Glutamatergic neuron (in vitro differentiated cells): ENCODE measurements at regions not wholly inside any gene's neighbourhood (a gene's known extent, or its start where the extent isn't known, plus 50 kb on each side); places are given as distances from the start of the nearest gene placed in this dataset.

Experiments used
- DNase-seq: peaks from one replicate; pipeline ENCODE4 v3.0.0; 2022
- H3K27ac Mint-ChIP-seq: one replicate; pipeline ENCODE4 v1.8.0; 2020; ENCODE audit warnings: mild to moderate bottlenecking, mixed read lengths, inconsistent platforms; ENCODE audit not compliant: unreplicated experiment
- H3K27me3 Mint-ChIP-seq: one replicate; pipeline ENCODE4 v1.8.0; 2020; ENCODE audit warnings: mild to moderate bottlenecking, moderate library complexity, mixed read lengths, inconsistent platforms; ENCODE audit not compliant: unreplicated experiment
- H3K36me3 Mint-ChIP-seq: one replicate; pipeline ENCODE4 v1.8.0; 2020; ENCODE audit warnings: mild to moderate bottlenecking, mixed read lengths, inconsistent platforms; ENCODE audit not compliant: unreplicated experiment
- H3K4me1 Mint-ChIP-seq: one replicate; pipeline ENCODE4 v1.8.0; 2020; ENCODE audit warnings: mild to moderate bottlenecking, low read depth, mixed read lengths, inconsistent platforms; ENCODE audit not compliant: unreplicated experiment
- H3K4me3 Mint-ChIP-seq: one replicate; pipeline ENCODE4 v1.8.0; 2020; ENCODE audit warnings: mild to moderate bottlenecking, mixed read lengths, inconsistent platforms; ENCODE audit not compliant: unreplicated experiment
- H3K9me3 Mint-ChIP-seq: one replicate; pipeline ENCODE4 v1.8.0; 2020; ENCODE audit warnings: mild to moderate bottlenecking, moderate library complexity, mixed read lengths, inconsistent platforms; ENCODE audit not compliant: unreplicated experiment
- TF ChIP-seq, protein P1 (sequence below): fragments of 200-600 bp; sonication (generic); IDR thresholded peaks from one replicate; pipeline ENCODE4 v1.5.0; 2021; ENCODE audit not compliant: partially characterized antibody, unreplicated experiment

DNA sequence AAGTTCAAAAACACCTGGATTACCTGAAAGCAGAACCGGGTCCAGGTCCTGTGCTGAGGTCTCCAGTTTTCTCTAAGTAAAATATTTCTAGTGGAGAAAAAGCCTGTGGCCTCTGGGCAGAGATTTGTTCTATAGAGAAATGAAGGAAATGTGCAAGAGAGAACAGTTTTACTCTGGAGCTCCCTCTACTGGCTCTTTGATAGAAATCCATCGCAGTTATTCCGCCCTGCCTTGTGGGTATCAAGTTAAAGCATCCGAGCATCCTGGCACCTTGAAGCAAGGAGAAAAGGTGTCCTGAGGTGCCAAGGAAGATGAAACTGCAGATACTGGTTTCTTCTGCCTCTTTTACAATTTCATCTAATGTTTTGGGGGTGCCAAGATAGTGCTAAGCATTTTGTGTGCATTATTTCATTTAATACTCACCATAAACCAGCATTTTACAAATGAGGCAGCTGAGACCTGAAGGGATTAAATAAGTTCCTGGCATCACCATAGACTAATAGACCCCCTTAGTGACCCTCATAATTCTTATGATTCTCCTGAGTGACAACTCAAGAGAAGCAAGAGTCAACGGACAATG is 113.1 kb upstream of the HSD17B12 start:
- Mint-ChIP-seq H3K4me3 (no peak overlapping the region), H3K27ac (no peak overlapping the region), H3K36me3 (no peaks in the 10 kb centered on the region), H3K9me3 (no peaks in the 10 kb centered on the region), H3K27me3 (peaks cover 3% of the 10 kb centered on the region), H3K4me1 (no peaks in the 10 kb centered on the region)
- TF ChIP-seq, protein P1, sequence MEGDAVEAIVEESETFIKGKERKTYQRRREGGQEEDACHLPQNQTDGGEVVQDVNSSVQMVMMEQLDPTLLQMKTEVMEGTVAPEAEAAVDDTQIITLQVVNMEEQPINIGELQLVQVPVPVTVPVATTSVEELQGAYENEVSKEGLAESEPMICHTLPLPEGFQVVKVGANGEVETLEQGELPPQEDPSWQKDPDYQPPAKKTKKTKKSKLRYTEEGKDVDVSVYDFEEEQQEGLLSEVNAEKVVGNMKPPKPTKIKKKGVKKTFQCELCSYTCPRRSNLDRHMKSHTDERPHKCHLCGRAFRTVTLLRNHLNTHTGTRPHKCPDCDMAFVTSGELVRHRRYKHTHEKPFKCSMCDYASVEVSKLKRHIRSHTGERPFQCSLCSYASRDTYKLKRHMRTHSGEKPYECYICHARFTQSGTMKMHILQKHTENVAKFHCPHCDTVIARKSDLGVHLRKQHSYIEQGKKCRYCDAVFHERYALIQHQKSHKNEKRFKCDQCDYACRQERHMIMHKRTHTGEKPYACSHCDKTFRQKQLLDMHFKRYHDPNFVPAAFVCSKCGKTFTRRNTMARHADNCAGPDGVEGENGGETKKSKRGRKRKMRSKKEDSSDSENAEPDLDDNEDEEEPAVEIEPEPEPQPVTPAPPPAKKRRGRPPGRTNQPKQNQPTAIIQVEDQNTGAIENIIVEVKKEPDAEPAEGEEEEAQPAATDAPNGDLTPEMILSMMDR, result peak; percentile 78
- DNase-seq, result no peak

DNA sequence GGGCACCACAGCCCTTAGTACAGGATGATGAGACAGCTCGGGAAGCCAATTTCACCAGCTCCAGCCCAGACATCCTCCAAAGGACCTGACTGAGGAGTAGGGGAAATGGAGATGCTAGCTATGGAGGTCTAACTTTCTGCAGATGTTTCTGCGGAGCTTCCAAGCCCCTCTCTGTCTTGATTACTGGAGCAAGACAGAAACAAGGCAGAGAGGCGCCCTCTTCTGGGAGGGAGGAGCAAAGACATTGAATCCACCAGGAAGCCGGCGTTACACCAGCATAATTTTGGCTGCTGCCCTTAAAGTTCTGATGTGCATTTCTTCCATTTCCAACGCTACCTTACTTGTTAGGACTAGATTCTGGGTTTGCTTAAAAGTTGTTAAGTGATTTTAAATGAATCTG is 107.3 kb upstream of the HSD17B12 start:
- no peak overlapping the region for H3K27ac Mint-ChIP-seq
- TF ChIP-seq, protein P1, result peak; percentile 66
- peaks cover 17% of the 10 kb centered on the region for H3K4me1 Mint-ChIP-seq
- H3K4me3 Mint-ChIP-seq, result no peak overlapping the region
- DNase-seq, result peak; percentile 64
- H3K36me3 Mint-ChIP-seq, result no peaks in the 10 kb centered on the region
- peaks cover 20% of the 10 kb centered on the region for H3K9me3 Mint-ChIP-seq
- H3K27me3 Mint-ChIP-seq, result peaks cover 16% of the 10 kb centered on the region

DNA sequence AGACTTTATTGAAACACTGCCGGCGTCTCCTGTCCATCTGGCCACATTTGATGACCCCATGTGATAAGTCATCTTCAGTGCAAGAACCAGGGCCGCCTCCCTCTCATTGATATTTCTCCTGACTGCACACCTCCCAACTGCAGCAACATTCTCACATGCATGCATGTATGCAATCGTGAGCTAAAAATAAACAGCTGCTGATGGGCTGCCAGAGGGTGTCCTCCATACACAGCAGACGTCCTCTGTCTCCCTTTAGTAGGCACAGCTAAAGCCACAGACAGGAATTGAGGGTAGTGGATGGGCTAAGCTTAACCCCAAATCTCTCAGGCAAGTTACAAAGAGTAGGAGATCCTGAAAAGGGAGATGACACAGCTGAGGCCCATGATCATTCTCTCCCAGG is 106.7 kb upstream of the HSD17B12 start:
- H3K9me3 Mint-ChIP-seq, result peaks cover 20% of the 10 kb centered on the region

DNA sequence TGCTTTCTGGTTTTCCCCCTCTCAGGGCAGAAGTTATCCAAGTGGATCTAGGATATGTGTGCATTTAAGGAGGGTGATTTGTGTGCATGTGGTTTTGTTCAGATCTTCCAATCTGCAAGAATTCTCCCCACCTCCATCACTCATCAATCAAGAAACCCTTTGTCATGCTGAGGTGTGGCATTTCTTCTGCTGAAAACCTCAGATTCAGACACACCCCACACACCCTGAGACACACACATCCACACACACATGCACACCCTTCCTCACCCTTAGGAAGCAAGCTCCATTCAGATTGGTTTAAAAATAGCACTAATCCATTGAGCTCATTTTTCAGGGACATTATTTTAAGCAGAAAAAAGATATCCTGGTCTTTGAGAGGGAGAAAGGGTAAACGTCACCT is 106.1 kb upstream of the HSD17B12 start:
- H3K4me3 Mint-ChIP-seq, result peak overlapping the region; percentile 94

More for the DNA sequence above, 106.7 kb upstream of the HSD17B12 start:
- H3K4me3 Mint-ChIP-seq, result peak overlapping the region; percentile 94
- peaks cover 18% of the 10 kb centered on the region for H3K27me3 Mint-ChIP-seq
- H3K36me3 Mint-ChIP-seq, result no peaks in the 10 kb centered on the region
- H3K4me1 Mint-ChIP-seq, result peaks cover 17% of the 10 kb centered on the region
- peak overlapping the region; percentile 62 for H3K27ac Mint-ChIP-seq
- TF ChIP-seq, protein P1, result no peak
- no peak for DNase-seq

More for the DNA sequence above, 106.1 kb upstream of the HSD17B12 start:
- Mint-ChIP-seq H3K9me3 (peaks cover 20% of the 10 kb centered on the region), H3K27me3 (peaks cover 18% of the 10 kb centered on the region), H3K27ac (peak overlapping the region; percentile 62), H3K36me3 (no peaks in the 10 kb centered on the region), H3K4me1 (peaks cover 17% of the 10 kb centered on the region)
- DNase-seq, result no peak
- TF ChIP-seq, protein P1, result no peak
